ENCODE measurements at regions not wholly inside any gene's neighbourhood (a gene's known extent, or its start where the extent isn't known, plus 50 kb on each side); places are given as distances from the start of the nearest gene placed in this dataset.
"Not testable (repeated sequence)": the region's sequence is repeated elsewhere in the genome, so short reads cannot be mapped to it uniquely, and the experiment has no call there.

DNA sequence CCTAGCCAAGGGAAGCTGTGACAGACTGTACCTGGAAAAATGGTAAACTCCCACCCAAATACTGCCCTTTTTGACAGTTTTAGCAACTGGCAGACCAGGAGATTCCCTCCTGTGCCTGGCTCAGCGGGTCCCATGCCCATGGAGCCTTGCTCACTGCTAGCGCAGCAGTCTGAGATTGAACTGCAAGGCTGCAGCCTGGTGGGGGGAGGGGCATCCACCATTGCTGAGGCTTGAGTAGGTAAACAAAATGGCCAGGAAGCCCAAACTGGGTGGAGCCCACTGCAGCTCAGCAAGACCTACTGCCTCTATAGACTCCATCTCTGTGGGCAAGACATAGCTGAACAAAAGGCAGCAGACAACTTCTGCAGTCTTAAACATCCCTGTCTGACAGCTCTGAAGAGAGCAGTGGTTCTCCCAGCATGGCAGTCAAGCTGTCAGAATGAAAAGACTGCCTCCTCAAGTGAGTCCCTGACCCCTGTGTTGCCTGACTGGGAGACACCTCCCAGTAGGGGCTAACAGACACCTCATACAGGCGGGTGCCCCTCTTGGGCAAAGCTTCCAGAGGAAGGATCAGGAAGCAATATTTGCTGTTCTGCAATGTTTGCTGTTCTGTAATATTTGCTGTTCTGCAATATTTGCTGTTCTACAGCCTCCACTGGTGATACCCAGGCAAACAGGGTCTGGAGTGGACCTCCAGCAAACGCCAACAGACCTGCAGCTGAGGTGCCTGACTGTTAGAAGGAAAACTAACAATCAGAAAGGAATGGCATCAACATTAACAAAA lies 143.5 kb upstream of the FBXL7 start:
- TF ChIP-seq, protein P1, sequence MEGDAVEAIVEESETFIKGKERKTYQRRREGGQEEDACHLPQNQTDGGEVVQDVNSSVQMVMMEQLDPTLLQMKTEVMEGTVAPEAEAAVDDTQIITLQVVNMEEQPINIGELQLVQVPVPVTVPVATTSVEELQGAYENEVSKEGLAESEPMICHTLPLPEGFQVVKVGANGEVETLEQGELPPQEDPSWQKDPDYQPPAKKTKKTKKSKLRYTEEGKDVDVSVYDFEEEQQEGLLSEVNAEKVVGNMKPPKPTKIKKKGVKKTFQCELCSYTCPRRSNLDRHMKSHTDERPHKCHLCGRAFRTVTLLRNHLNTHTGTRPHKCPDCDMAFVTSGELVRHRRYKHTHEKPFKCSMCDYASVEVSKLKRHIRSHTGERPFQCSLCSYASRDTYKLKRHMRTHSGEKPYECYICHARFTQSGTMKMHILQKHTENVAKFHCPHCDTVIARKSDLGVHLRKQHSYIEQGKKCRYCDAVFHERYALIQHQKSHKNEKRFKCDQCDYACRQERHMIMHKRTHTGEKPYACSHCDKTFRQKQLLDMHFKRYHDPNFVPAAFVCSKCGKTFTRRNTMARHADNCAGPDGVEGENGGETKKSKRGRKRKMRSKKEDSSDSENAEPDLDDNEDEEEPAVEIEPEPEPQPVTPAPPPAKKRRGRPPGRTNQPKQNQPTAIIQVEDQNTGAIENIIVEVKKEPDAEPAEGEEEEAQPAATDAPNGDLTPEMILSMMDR (IDR thresholded peaks at IDR 0.05; ENCODE audit: low read depth, low read length) = not testable (repeated sequence)
- TF ChIP-seq EZH2phosphoT487 (IDR thresholded peaks at IDR 0.05; ENCODE audit: low read depth) = not testable (repeated sequence)

All from OCI-LY3 (cell line).